Neural cell (in vitro differentiated cells): ENCODE measurements at regions not wholly inside any gene's neighbourhood (a gene's known extent, or its start where the extent isn't known, plus 50 kb on each side); places are given as distances from the start of the nearest gene placed in this dataset.

Experiments
- H2AFZ ChIP-seq: fragments of 200-600, 300-800 bp; sonication (generic), shearing (Covaris generic); 2 replicates; pipeline ENCODE4 v1.6.0; 2014; ENCODE audit warnings: low read depth, mild to moderate bottlenecking, antibody characterized with exemption, low read length, moderate library complexity
- H3F3A ChIP-seq: fragments of 200-600 bp; shearing (Covaris generic); 2 replicates; pipeline ENCODE4 v1.6.1; 2016; ENCODE audit warnings: mild to moderate bottlenecking, moderate library complexity, mixed read lengths, antibody characterized with exemption, low read length; ENCODE audit not compliant: insufficient read depth, poor library complexity, severe bottlenecking
- H3K27ac ChIP-seq: fragments of 200-600, 300-800 bp; sonication (generic), shearing (Covaris generic); 2 replicates; pipeline ENCODE4 v1.5.1; 2014; ENCODE audit warnings: mild to moderate bottlenecking, low read length, moderate library complexity
- H3K27me3 ChIP-seq: fragments of 300-800, 200-600 bp; sonication (generic), shearing (Covaris generic); 2 replicates; pipeline ENCODE4 v1.6.0; 2014; ENCODE audit warnings: mild to moderate bottlenecking, low read depth, low read length, moderate library complexity; ENCODE audit not compliant: insufficient read depth
- H3K36me3 ChIP-seq: fragments of 300-800, 200-600 bp; sonication (generic), shearing (Covaris generic); 2 replicates; pipeline ENCODE4 v1.5.1; 2014; ENCODE audit warnings: mild to moderate bottlenecking, antibody characterized with exemption, low read length, moderate library complexity; ENCODE audit not compliant: insufficient read depth
- H3K4me2 ChIP-seq: fragments of 300-800, 200-600 bp; sonication (generic), shearing (Covaris generic); 2 replicates; pipeline ENCODE4 v1.6.0; 2014; ENCODE audit warnings: mild to moderate bottlenecking, low read length
- H3K4me3 ChIP-seq: fragments of 300-800, 200-600 bp; sonication (generic), shearing (Covaris generic); 2 replicates; pipeline ENCODE4 v1.5.1; 2014; ENCODE audit warnings: mild to moderate bottlenecking, low read length, moderate library complexity
- H3K79me2 ChIP-seq: fragments of 200-600 bp; shearing (Covaris generic); replicated peaks from 2 replicates; pipeline ENCODE4 v1.6.0; 2014; ENCODE audit warnings: mild to moderate bottlenecking, low read length, moderate library complexity; ENCODE audit not compliant: insufficient read depth
- H3K9ac ChIP-seq: fragments of 300-800, 200-600 bp; sonication (generic), shearing (Covaris generic); 2 replicates; pipeline ENCODE4 v1.6.1; 2016; ENCODE audit warnings: mild to moderate bottlenecking, low read length, mixed read lengths
- H3K9me2 ChIP-seq: fragments of 200-600 bp; shearing (Covaris generic); 2 replicates; pipeline ENCODE4 v1.6.1; 2016; ENCODE audit warnings: mild to moderate bottlenecking, low read length, mixed read lengths; ENCODE audit not compliant: insufficient read depth
- H3K9me3 ChIP-seq: fragments of 200-600, 300-800 bp; sonication (generic), shearing (Covaris generic); 2 replicates; pipeline ENCODE4 v1.6.1; 2016; ENCODE audit warnings: mild to moderate bottlenecking, mixed run types, low read length, moderate library complexity, mixed read lengths
- H4K20me1 ChIP-seq: fragments of 200-600 bp; shearing (Covaris generic); 2 replicates; pipeline ENCODE4 v1.6.1; 2016; ENCODE audit warnings: mild to moderate bottlenecking, mixed run types; ENCODE audit not compliant: insufficient read depth
- CTCF ChIP-seq: fragments of 450-650 bp; IDR thresholded peaks from 2 replicates; pipeline ENCODE4 v1.5.1; 2014; ENCODE audit warnings: antibody characterized with exemption, mild to moderate bottlenecking, moderate library complexity; ENCODE audit not compliant: poor library complexity, severe bottlenecking
- EP300 ChIP-seq: fragments of 450-650 bp; conservative IDR thresholded peaks from 2 replicates; pipeline ENCODE4 v1.6.1; 2014; ENCODE audit warnings: antibody characterized with exemption, mild to moderate bottlenecking, moderate library complexity; ENCODE audit not compliant: poor library complexity, severe bottlenecking
- MXI1 ChIP-seq: fragments of 450-650 bp; conservative IDR thresholded peaks from 2 replicates; pipeline ENCODE4 v1.6.1; 2014; ENCODE audit warnings: antibody characterized with exemption, mild to moderate bottlenecking; ENCODE audit not compliant: poor library complexity, severe bottlenecking
- POLR2AphosphoS5 ChIP-seq: IDR thresholded peaks from 2 replicates; pipeline ENCODE4 v1.6.1; 2012
- RAD21 ChIP-seq: fragments of 450-650 bp; conservative IDR thresholded peaks from 2 replicates; pipeline ENCODE4 v1.6.1; 2014; ENCODE audit warnings: antibody characterized with exemption, mild to moderate bottlenecking, moderate library complexity
- REST ChIP-seq: IDR thresholded peaks from 2 replicates; pipeline ENCODE4 v1.6.1; 2012; ENCODE audit warnings: borderline replicate concordance
- SMC3 ChIP-seq: fragments of 450-650 bp; conservative IDR thresholded peaks from 2 replicates; pipeline ENCODE4 v1.6.1; 2014; ENCODE audit warnings: antibody characterized with exemption, mild to moderate bottlenecking, moderate library complexity; ENCODE audit not compliant: poor library complexity
- TAF1 ChIP-seq: IDR thresholded peaks from 2 replicates; pipeline ENCODE4 v1.6.1; 2012; ENCODE audit warnings: low read depth

GRCh38 chrX:149060921-149061320 is 444.2 kb downstream of the IDS start:
- Histone ChIP-seq H3K36me3 (no peaks in the 10 kb centered on the region), H2AFZ (no peak overlapping the region), H3K9ac (no peak overlapping the region), H3K4me3 (no peak overlapping the region), H3K27ac (no peak overlapping the region), H3K9me3 (no peaks in the 10 kb centered on the region), H4K20me1 (no peaks in the 10 kb centered on the region), H3K27me3 (no peaks in the 10 kb centered on the region), H3K9me2 (no peaks in the 10 kb centered on the region), H3K4me2 (no peak overlapping the region), H3K79me2 (no peaks in the 10 kb centered on the region), H3F3A (no peaks in the 10 kb centered on the region)
- TF ChIP-seq CTCF (no peak), POLR2AphosphoS5 (no peak), EP300 (no peak), RAD21 (no peak), MXI1 (no peak), SMC3 (no peak), REST (no peak), TAF1 (no peak)
